ENCODE measurements at regions not wholly inside any gene's neighbourhood (a gene's known extent, or its start where the extent isn't known, plus 50 kb on each side); places are given as distances from the start of the nearest gene placed in this dataset.
"Not testable (repeated sequence)": the region's sequence is repeated elsewhere in the genome, so short reads cannot be mapped to it uniquely, and the experiment has no call there.

GRCh38 chr18:71221405-71221804, 932.6 kb downstream of the SOCS6 start:
- Histone ChIP-seq H3K36me3 (ENCODE audit: control insufficient read depth in 1 of 2, insufficient read depth in 2 of 2, low read length in 2 of 2) (no peaks in the 10 kb centered on the region), H3K4me3 (ENCODE audit: low read depth in 1 of 2, low read length in 2 of 2) (no peak overlapping the region), H3K27me3 (ENCODE audit: low read depth, low read length) (no peaks in the 10 kb centered on the region), H3K9me3 (ENCODE audit: control insufficient read depth in 1 of 2, low read length in 2 of 2) (no peaks in the 10 kb centered on the region), H3K4me1 (ENCODE audit: control insufficient read depth in 1 of 2, insufficient read depth in 2 of 2, low read length in 2 of 2) (no peaks in the 10 kb centered on the region), H3K27ac (ENCODE audit: low read length) (no peak overlapping the region)

DNA sequence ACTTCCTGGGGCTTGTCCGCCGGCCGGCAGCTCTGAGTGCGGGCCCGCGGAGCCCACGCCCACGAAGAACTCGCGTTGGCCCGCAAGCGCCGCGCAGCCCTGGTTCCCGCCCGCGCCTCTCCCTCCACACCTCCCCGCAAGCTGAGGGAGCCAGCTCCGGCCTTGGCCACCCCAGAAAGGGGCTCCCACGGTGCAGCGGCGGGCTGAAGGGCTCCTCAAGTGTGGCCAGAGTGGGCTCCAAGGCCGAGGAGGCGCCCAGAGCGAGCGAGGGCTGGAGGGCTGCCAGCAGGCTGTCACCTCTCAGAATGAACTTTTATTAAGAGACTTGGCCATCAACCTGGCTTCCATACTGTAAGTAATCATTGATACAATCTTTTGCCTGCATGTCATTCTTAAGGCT, 923.9 kb downstream of the SOCS6 start:
- H3K27ac ChIP-seq (ENCODE audit: low read length); H3K9me3 ChIP-seq (ENCODE audit: control insufficient read depth in 1 of 2, low read length in 2 of 2); H3K4me3 ChIP-seq (ENCODE audit: low read depth in 1 of 2, low read length in 2 of 2); H3K27me3 ChIP-seq (ENCODE audit: low read depth, low read length); H3K36me3 ChIP-seq (ENCODE audit: control insufficient read depth in 1 of 2, insufficient read depth in 2 of 2, low read length in 2 of 2); H3K4me1 ChIP-seq (ENCODE audit: control insufficient read depth in 1 of 2, insufficient read depth in 2 of 2, low read length in 2 of 2): not testable (repeated sequence)

DNA sequence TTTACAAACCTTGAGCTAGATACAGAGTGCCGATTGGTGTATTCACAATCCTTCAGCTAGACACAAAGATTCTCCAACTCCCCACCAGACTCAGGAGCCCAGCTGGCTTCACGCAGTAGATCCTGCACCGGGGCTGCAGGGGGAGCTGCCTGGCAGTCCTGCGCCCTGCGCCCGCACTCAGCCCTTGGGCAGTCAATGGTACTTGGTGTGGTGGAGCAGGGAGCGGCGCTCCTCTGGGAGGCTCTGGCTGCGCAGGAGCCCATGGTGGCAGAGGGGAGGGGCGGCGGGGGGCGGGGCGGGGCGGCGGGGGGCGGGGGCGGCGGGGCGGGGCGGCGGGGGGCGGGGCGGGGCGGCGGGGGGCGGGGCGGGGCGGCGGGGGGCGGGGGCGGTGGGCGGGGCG, 923.4 kb downstream of the SOCS6 start:
- H3K4me3 ChIP-seq (ENCODE audit: low read depth in 1 of 2, low read length in 2 of 2): no peak overlapping the region
- no peak overlapping the region for H3K27ac ChIP-seq (ENCODE audit: low read length)
- no peaks in the 10 kb centered on the region for H3K36me3 ChIP-seq (ENCODE audit: control insufficient read depth in 1 of 2, insufficient read depth in 2 of 2, low read length in 2 of 2)
- H3K4me1 ChIP-seq (ENCODE audit: control insufficient read depth in 1 of 2, insufficient read depth in 2 of 2, low read length in 2 of 2): no peaks in the 10 kb centered on the region
- no peaks in the 10 kb centered on the region for H3K9me3 ChIP-seq (ENCODE audit: control insufficient read depth in 1 of 2, low read length in 2 of 2)
- no peaks in the 10 kb centered on the region for H3K27me3 ChIP-seq (ENCODE audit: low read depth, low read length)

DNA sequence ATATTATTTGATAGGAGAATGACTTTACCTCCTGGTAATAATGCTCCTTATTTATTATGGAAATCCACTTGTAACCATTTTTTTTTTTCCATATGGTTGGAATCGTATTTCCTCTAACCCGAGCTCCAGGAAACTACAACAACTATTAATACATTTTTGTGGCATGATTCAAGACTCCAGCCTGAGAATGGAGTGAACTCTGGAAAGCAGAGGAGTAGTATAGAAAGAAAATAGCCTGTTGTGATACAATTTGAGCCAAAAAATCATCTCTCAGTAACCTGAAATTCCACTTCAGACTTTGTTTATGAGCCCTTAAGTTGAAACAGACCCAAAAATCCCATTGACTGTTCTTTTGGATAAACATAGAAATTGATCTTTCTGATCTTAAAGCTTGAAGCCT, 921.1 kb downstream of the SOCS6 start:
- no peak overlapping the region for H3K27ac ChIP-seq (ENCODE audit: low read length)

DNA sequence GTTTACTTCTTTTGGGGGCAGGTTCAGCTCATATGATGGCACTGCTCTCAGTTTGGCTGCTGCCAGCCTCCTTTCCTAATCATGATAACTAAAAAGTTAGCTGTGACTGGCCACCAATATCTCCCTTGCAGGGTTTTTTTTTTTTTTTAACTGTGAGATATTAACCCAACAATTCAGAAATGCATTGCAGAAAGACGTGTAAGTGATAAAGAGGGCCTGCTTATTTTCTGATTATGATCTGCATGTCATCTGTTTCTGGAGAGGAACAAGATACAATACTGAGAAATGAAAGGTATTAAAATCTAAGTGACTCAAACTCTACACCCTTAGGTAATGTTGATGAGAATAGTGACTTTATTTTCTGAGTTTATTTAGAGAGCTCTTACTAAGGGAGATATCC, 905.6 kb downstream of the SOCS6 start:
- no peak overlapping the region for H3K4me3 ChIP-seq (ENCODE audit: low read depth in 1 of 2, low read length in 2 of 2)
- no peaks in the 10 kb centered on the region for H3K36me3 ChIP-seq (ENCODE audit: control insufficient read depth in 1 of 2, insufficient read depth in 2 of 2, low read length in 2 of 2)
- H3K27me3 ChIP-seq (ENCODE audit: low read depth, low read length): no peaks in the 10 kb centered on the region
- H3K4me1 ChIP-seq (ENCODE audit: control insufficient read depth in 1 of 2, insufficient read depth in 2 of 2, low read length in 2 of 2): no peaks in the 10 kb centered on the region
- H3K27ac ChIP-seq (ENCODE audit: low read length): no peak overlapping the region
- H3K9me3 ChIP-seq (ENCODE audit: control insufficient read depth in 1 of 2, low read length in 2 of 2): no peaks in the 10 kb centered on the region

More for the DNA sequence above, 921.1 kb downstream of the SOCS6 start:
- Histone ChIP-seq H3K4me1 (ENCODE audit: control insufficient read depth in 1 of 2, insufficient read depth in 2 of 2, low read length in 2 of 2) (no peaks in the 10 kb centered on the region), H3K27me3 (ENCODE audit: low read depth, low read length) (no peaks in the 10 kb centered on the region), H3K36me3 (ENCODE audit: control insufficient read depth in 1 of 2, insufficient read depth in 2 of 2, low read length in 2 of 2) (no peaks in the 10 kb centered on the region), H3K4me3 (ENCODE audit: low read depth in 1 of 2, low read length in 2 of 2) (no peak overlapping the region), H3K9me3 (ENCODE audit: control insufficient read depth in 1 of 2, low read length in 2 of 2) (no peaks in the 10 kb centered on the region)

DNA sequence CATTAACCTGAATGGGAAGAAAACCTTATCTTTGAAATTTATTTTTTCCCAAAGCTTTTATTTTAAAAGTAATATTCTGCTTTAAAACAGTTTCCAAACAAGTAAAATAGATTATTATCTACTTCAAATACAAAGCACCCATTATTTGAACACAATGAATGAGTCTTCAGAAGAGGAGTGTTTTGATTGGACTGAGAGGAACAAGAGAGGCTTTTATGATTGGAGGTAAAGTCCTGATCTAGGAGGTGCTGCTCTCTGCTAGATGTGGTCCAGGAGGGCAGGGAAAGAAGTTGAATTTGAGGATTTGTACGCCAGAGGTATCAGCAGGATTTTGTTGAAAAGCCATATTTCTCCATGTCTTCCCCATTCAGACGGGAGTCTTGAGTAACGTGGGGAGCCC, 900.7 kb downstream of the SOCS6 start:
- Histone ChIP-seq H3K27me3 (ENCODE audit: low read depth, low read length) (no peaks in the 10 kb centered on the region), H3K4me1 (ENCODE audit: control insufficient read depth in 1 of 2, insufficient read depth in 2 of 2, low read length in 2 of 2) (no peaks in the 10 kb centered on the region), H3K27ac (ENCODE audit: low read length) (no peak overlapping the region), H3K9me3 (ENCODE audit: control insufficient read depth in 1 of 2, low read length in 2 of 2) (no peaks in the 10 kb centered on the region), H3K4me3 (ENCODE audit: low read depth in 1 of 2, low read length in 2 of 2) (no peak overlapping the region), H3K36me3 (ENCODE audit: control insufficient read depth in 1 of 2, insufficient read depth in 2 of 2, low read length in 2 of 2) (no peaks in the 10 kb centered on the region)

GRCh38 chr18:71168557-71169145, 879.8 kb downstream of the SOCS6 start:
- H3K27me3 ChIP-seq (ENCODE audit: low read depth, low read length): no peaks in the 10 kb centered on the region
- H3K36me3 ChIP-seq (ENCODE audit: control insufficient read depth in 1 of 2, insufficient read depth in 2 of 2, low read length in 2 of 2): no peaks in the 10 kb centered on the region
- H3K9me3 ChIP-seq (ENCODE audit: control insufficient read depth in 1 of 2, low read length in 2 of 2): no peaks in the 10 kb centered on the region
- no peak overlapping the region for H3K4me3 ChIP-seq (ENCODE audit: low read depth in 1 of 2, low read length in 2 of 2)
- H3K4me1 ChIP-seq (ENCODE audit: control insufficient read depth in 1 of 2, insufficient read depth in 2 of 2, low read length in 2 of 2): no peaks in the 10 kb centered on the region
- no peak overlapping the region for H3K27ac ChIP-seq (ENCODE audit: low read length)

DNA sequence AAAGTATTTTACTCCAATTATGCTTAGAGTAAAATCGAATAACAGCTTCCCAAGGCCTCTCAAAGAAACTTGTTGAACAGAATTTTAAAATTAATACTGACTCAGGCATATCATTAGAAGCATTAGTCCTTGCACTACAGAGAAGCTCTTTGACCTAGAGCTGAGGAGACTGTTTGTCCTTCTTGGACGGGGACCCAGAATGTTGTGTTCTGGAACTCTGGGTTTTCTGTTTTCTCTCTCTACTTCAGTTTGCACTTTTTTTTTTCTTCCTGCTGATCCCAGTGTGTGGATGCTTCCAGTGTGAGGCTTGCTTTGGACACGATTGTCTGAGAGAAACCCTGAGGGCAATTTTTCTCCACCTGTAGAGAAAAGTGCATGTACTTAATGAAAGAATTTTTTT, 847.6 kb downstream of the SOCS6 start:
- Histone ChIP-seq H3K4me3 (ENCODE audit: low read depth in 1 of 2, low read length in 2 of 2) (no peak overlapping the region), H3K36me3 (ENCODE audit: control insufficient read depth in 1 of 2, insufficient read depth in 2 of 2, low read length in 2 of 2) (no peaks in the 10 kb centered on the region), H3K9me3 (ENCODE audit: control insufficient read depth in 1 of 2, low read length in 2 of 2) (no peaks in the 10 kb centered on the region), H3K27ac (ENCODE audit: low read length) (no peak overlapping the region), H3K27me3 (ENCODE audit: low read depth, low read length) (no peaks in the 10 kb centered on the region), H3K4me1 (ENCODE audit: control insufficient read depth in 1 of 2, insufficient read depth in 2 of 2, low read length in 2 of 2) (no peaks in the 10 kb centered on the region)

DNA sequence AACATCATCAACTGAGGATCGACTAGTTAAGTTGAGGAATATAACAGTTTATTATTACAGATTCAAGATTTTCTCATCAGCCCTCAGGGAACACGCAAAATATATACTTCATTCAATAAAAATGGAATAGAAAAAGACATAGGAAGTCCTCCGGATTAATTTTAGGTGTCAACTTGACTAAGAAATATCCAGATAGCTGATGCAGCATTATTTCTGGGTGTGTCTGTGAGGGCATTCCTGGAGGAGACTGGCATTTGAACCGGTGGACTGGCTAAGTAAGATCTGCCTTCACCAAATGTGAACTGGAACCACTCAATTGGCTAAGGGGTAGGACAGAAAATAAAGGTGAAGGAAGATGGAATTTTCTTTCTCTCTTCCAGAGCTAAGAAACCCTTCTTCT, 845.3 kb downstream of the SOCS6 start:
- no peaks in the 10 kb centered on the region for H3K4me1 ChIP-seq (ENCODE audit: control insufficient read depth in 1 of 2, insufficient read depth in 2 of 2, low read length in 2 of 2)
- no peaks in the 10 kb centered on the region for H3K36me3 ChIP-seq (ENCODE audit: control insufficient read depth in 1 of 2, insufficient read depth in 2 of 2, low read length in 2 of 2)
- no peaks in the 10 kb centered on the region for H3K27me3 ChIP-seq (ENCODE audit: low read depth, low read length)
- no peak overlapping the region for H3K27ac ChIP-seq (ENCODE audit: low read length)
- H3K9me3 ChIP-seq (ENCODE audit: control insufficient read depth in 1 of 2, low read length in 2 of 2): no peaks in the 10 kb centered on the region
- H3K4me3 ChIP-seq (ENCODE audit: low read depth in 1 of 2, low read length in 2 of 2): no peak overlapping the region

DNA sequence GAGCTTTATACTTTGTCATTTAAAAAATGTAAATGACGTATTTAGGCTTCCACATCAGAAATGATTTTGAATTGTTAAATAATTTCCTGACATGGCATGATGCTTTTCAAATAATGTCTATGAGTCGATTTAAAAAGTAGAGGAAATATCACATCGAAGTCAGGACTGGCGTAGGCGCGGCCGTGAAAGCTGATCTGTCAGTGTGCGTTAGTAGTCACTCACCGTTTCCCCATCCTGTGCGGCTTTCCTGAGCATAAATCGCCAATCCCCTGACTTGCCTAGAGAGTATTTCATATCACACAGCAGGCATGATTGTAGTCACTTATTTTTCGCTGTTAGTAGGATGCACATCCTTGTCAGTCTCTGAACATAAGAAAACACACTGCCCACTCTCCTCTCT, 843.1 kb downstream of the SOCS6 start:
- Histone ChIP-seq H3K9me3 (ENCODE audit: control insufficient read depth in 1 of 2, low read length in 2 of 2) (no peaks in the 10 kb centered on the region), H3K4me3 (ENCODE audit: low read depth in 1 of 2, low read length in 2 of 2) (no peak overlapping the region), H3K36me3 (ENCODE audit: control insufficient read depth in 1 of 2, insufficient read depth in 2 of 2, low read length in 2 of 2) (no peaks in the 10 kb centered on the region), H3K4me1 (ENCODE audit: control insufficient read depth in 1 of 2, insufficient read depth in 2 of 2, low read length in 2 of 2) (no peaks in the 10 kb centered on the region), H3K27me3 (ENCODE audit: low read depth, low read length) (no peaks in the 10 kb centered on the region), H3K27ac (ENCODE audit: low read length) (no peak overlapping the region)

DNA sequence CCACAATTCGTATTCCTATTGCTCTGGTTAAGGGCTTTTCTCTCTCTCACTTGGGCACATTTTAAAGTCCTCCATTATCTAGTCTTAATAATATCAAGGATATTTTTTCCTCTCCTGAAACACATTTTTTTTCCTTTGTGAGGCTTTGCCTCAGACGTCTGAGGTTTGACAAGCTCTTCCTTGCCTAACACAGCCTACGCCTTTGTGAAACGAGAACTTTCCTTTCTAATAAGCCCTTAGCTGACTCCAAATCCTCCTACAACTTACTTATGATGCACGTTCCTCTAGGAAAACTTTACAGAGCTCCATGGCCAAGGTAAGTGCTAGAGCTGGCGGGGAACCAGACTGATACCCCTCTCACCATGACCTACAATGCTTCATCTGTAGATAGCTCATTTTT, 841.5 kb downstream of the SOCS6 start:
- Histone ChIP-seq H3K27ac (ENCODE audit: low read length) (no peak overlapping the region), H3K36me3 (ENCODE audit: control insufficient read depth in 1 of 2, insufficient read depth in 2 of 2, low read length in 2 of 2) (no peaks in the 10 kb centered on the region), H3K4me1 (ENCODE audit: control insufficient read depth in 1 of 2, insufficient read depth in 2 of 2, low read length in 2 of 2) (no peaks in the 10 kb centered on the region), H3K9me3 (ENCODE audit: control insufficient read depth in 1 of 2, low read length in 2 of 2) (no peaks in the 10 kb centered on the region), H3K27me3 (ENCODE audit: low read depth, low read length) (no peaks in the 10 kb centered on the region), H3K4me3 (ENCODE audit: low read depth in 1 of 2, low read length in 2 of 2) (no peak overlapping the region)

GRCh38 chr18:71125581-71125980, 836.7 kb downstream of the SOCS6 start:
- no peak overlapping the region for H3K27ac ChIP-seq (ENCODE audit: low read length)
- no peaks in the 10 kb centered on the region for H3K36me3 ChIP-seq (ENCODE audit: control insufficient read depth in 1 of 2, insufficient read depth in 2 of 2, low read length in 2 of 2)
- H3K4me3 ChIP-seq (ENCODE audit: low read depth in 1 of 2, low read length in 2 of 2): no peak overlapping the region
- peaks cover 5 to 11% of the 10 kb centered on the region in 2 donors for H3K9me3 ChIP-seq (ENCODE audit: control insufficient read depth in 1 of 2, low read length in 2 of 2)
- no peaks in the 10 kb centered on the region for H3K4me1 ChIP-seq (ENCODE audit: control insufficient read depth in 1 of 2, insufficient read depth in 2 of 2, low read length in 2 of 2)
- no peaks in the 10 kb centered on the region for H3K27me3 ChIP-seq (ENCODE audit: low read depth, low read length)
